EL (cell line): ENCODE measurements at regions not wholly inside any gene's neighbourhood (a gene's known extent, or its start where the extent isn't known, plus 50 kb on each side); places are given as distances from the start of the nearest gene placed in this dataset.
"Not testable (repeated sequence)": the region's sequence is repeated elsewhere in the genome, so short reads cannot be mapped to it uniquely, and the experiment has no call there.

ENCODE experiments used
- DNase-seq: peaks from one replicate; pipeline ENCODE4 v3.0.0-alpha.2; 2016

DNA sequence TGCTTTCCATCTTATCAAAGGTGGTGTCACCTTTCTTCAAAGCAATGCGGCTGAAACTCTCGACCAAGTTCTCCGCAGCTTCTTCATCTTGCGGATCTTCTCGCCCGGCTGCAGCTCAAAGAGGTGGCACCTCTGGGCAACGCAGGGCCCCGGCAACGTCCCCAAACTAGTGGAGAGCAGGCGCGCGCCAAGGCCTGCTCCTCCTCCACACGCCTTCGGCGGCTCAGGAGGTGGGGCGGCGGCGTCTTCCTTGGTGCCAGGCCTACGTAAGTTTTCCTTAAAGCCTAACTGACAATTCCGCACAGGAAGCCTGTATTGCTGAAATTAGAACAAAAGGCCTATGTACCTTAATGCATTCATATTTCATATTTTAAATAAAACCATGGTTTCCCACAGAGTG, 112.0 kb downstream of the TMX1 start:
- no peak for DNase-seq

DNA sequence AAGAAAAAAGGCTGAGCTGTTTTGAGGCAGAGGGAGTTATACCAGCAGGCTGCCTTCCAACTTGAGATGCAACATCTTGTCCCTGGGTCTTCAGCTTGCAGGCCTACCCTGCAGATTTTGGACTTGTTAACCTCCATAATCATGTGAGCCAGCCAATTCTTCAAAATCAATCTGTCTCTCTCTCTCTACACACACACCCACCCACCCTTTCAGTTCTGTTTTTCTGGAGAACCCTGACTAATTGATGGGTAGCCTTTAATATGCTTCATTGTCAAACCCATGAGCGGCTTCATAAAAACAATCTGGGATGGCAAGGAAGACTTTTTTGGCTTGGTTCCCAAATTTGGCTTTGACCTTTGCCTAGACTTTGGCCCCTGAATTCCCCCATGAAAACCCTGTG, 113.9 kb downstream of the TMX1 start:
- DNase-seq: no peak

DNA sequence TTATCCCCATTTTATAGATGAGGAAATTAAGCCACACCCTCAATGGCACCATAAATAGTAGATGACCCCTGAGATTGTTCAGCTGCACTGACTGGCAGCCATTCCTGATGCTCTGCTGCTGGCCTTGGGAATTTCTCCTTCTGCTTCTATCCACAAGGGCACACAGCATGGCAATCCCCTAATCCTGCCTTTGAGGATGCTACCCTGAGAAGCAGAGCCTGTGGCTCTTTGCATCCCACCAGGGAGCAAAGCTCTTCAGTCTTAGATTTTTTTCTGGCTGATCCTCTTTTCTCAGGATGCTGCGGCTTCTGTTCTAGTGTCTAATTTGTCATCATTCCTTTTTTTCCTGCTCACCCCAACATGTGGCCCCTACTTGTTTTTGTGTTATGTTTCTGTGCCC, 114.8 kb downstream of the TMX1 start:
- no peak for DNase-seq

DNA sequence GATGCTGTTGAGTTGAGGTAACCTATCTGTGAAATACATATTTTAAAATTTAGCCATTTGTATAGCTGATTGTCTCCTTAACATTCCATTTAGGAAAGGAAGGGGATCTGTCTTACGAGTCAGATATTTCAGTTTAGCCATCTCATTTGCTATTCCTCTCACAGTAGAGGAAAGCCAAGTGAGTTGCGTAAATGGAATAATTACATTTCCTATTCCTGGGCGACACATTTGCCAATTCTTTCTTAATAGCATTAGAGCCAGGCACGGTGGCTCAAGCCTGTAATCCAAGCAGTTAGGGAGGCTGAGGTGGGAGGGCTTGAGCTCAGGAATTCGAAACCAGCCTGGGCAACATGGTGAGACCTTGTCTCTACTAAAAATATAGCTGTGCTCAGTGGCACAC, 116.3 kb downstream of the TMX1 start:
- no peak for DNase-seq

DNA sequence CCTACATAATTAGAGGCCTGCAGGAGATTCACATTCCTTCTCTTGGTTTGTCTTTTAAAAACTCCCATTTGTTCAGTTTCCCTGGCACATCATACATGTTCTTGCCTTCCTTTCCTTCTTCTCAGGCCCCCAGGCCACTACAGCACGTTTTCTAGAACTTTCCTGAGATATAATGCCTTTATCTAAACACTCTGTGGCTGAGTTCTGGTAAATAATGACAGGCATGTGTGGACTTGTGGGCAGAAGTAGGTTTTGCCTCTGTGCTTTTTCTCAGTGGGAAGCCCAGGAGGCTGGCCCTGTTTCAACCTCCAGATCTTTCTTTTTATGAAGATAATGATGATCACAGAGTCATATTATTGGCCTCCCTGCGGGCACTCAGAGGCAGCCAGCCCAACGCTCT, 117.2 kb downstream of the TMX1 start:
- no peak for DNase-seq

DNA sequence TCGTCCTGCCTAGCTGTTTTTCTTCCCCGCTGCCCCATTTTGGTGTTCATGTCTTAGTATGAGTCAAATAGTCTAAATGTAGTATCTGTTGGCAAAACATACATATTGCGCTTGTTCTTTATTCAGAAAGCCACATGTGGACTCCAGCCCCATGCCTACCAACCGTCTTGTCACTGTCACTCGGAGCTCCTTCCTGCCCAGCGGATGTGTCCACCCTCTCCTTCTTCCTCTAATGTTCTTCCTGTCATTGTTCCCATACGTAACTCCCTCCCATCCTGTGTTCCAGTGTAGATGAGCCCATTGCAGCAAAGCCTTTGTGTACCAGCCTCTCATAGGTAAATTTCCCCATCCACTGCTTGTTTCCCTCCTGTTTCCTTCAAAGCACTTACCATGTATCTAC, 120.5 kb downstream of the TMX1 start:
- DNase-seq: no peak

DNA sequence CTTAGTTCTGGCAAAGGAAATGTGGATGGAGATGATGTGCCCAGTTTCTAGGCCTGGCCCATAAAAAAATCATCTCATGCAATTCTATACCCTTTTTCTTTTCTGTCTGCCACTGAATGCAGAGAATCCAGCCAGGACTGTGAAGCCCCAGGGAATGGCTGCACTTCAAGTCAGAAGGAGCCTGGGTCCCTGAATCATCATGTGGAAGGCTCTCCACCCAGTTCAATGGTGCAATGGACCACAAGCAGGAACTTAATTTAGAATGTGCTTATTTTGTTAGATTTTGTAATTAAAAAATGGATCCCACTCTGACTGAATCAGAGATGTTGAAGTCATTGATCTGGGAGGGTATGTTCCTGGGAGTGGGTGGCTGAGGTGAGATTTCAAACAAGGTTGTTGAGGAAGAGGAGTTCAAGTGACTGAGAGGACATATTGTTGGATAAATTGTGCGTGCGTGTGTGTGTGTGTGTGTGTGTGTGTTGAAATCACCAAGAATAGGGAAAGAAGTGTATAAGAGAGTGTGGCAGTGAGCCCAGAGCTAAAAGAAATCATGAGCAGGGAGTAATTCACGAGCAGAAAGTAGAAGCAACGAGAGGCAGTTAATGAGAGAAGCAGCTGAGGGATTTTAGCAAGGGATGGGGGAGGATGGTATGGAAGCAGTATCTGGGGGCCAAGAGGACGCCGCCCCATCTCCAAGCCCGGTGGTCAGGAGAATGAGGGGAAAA, 125.4 kb downstream of the TMX1 start:
- no peak for DNase-seq

DNA sequence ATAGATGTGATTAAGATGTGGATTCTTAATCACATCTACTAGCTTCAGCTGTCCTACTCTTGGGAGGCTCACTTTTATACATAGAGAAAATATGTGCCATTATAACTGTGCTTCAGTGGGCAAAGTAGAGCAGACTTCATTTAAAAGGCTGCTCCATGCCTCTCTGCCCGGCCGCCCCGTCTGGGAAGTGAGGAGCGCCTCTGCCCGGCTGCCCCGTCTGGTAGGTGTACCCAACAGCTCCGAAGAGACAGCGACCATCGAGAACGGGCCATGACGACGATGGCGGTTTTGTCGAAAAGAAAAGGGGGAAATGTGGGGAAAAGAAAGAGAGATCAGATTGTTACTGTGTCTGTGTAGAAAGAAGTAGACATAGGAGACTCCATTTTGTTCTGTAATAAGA, 126.4 kb downstream of the TMX1 start:
- not testable (repeated sequence) for DNase-seq

DNA sequence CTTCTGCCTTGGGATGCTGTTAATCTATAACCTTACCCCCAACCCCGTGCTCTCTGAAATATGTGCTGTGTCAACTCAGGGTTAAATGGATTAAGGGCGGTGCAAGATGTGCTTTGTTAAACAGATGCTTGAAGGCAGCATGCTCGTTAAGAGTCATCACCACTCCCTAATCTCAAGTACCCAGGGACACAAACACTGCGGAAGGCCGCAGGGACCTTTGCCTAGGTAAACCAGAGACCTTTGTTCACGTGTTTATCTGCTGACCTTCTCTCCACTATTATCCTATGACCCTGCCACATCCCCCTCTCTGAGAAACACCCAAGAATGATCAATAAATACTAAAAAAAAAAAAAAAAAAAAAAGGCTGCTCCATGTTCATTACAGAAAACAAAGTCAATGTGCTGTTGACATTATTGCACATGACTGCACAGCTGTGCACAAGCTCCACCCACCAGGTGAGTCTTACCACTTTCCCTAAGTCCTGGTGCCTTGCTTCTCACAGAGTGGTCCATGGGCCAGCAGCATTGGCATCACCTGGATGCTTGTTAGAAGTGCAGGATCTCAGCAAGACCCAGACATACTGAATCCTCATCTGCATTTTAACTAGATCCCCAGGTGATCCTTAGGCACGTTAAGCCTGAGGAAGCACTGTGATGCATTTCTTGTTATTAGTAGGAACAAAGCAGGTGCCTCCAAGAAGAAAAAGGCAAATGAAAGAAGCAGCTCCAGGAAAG, 127.0 kb downstream of the TMX1 start:
- DNase-seq: not testable (repeated sequence)

DNA sequence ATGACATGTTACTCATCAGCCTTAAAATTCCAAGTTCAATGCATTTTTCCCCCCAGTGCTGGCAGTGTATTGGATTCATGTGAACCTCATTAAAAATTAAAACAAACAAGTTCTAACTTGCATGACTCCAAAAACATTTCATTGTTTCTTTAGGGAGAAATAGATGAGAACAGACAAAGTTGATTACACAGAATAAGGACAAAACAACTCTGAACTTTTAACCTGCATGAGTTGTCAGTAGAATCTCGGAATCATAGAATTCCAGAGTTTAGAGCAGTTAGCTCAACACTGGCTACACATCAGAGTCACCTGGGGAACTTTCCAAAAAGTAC, 127.5 kb downstream of the TMX1 start:
- peak; percentile 79 for DNase-seq

DNA sequence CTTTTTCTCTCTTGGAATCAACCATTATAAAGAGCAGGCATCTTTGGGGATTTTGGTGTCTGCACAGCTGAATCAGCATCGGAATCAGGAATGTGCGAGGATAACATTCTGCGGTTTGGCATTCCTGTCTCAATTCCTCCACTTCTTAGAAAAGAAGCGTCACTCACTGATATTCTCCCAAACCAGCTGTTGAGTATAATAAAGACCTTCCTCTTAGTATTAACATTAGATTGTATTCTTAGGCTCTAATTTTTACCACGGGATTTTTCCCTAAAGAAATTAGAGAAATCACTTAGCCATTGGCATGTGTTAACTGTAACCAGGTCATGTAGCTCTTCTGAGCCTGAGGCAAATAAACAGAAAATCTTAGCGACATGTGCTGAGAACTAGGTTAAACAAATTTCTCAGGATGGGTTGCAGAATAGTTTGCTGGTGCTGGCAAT, 128.7 kb downstream of the TMX1 start:
- DNase-seq: peak; percentile 93

DNA sequence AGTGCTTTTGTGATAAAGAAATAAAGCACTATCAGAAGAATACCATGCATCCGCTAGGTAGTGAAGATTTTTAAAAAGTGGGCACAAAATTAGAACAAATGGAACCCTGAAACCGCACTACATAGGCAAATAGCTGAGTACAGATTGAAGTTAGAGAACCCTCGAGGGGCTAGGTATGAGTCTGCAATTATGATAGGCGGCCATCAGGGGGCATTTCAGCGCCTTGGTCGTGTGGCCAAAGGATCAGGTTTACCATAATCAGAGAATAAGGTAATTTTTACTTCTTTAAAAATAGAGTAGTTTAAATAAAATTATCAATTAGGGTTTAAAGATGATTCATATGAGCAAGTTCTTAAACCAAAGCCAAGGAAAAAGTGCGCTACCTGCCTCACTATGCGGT, 129.8 kb downstream of the TMX1 start:
- DNase-seq: no peak

DNA sequence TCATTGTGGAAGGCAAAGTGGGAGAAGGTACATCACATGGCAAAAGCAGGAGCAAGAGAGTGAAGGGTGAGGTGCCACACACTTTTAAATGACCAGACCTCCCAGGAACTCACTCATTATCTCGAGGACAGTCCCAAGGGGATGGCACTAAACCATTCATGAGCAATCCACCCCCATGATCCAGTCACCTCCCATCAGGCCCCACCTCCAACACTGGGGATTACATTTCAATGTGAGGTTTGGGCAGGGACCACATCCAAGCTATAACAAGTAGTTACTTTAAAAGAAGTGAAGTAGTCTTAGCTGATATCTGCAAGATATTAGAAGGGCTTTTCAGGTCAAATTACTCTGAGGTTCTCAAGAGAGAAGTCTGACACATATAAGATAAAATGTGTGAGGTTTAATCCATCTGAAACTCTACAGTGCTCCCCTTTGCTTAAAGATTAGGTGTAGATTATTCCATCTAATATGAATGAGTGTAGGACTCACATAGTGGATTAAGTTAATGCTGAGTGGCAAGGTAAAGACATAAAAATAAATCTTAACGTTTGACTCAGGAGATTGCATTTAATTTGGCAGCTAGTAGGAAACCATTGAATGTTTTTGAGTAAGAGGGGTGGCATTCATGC, 130.8 kb downstream of the TMX1 start:
- no peak for DNase-seq

DNA sequence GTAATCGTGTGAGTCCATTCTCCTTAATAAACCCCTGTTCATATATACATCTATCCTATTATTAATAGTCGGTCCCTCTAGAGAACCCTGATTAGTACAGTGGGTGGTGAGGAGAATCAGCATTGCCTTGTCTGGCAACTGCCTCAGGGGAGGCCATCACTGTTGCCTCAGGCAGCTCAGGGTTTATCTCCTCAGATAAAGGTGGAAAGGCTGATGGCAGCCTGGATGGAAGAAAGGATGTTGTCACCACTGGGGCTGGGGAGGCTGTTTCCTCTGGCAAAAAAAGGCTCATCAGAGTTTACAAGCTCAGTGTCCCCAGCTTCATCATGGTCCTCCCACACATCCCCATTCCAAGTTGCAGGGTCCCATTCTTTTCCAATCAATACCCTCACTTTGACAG, 137.1 kb downstream of the TMX1 start:
- DNase-seq: not testable (repeated sequence)

DNA sequence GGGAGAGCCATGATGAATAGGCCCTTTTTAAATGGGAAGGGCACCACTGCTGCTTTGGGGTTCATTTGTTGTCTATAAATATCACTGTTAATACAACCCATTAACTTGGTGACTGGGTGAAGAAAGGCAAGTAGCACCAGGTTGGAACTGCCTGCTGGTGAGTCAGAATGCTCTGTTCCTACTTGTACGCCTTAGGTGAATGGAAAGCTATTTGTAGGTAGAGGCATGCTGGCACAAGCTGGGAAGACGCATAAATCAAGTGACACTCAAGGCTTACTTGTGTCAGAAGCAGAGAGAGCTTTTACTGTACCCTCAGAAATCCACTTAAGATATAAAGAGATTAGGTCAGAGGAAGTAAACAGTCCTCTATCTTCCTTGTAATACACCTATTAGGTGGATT, 142.5 kb downstream of the TMX1 start:
- DNase-seq: no peak

DNA sequence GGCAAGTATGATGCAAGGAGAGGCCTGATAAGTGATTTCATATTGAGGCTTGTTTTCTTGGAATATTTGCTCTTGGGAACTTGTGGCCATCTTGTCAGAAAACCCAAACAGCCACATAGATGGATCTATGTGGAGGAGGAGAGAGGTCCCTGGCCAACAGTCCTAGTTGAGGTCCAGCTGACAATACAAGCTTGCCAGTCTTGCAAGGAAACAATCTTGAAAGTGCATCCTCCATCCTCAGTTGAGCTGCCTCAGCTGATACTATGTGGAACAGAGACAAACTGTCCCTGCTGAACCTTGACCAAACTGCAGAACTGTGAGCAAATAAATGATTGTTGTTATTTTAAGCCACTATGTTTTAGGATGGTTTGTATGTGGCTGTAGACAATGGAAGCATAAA, 146.4 kb downstream of the TMX1 start:
- no peak for DNase-seq

DNA sequence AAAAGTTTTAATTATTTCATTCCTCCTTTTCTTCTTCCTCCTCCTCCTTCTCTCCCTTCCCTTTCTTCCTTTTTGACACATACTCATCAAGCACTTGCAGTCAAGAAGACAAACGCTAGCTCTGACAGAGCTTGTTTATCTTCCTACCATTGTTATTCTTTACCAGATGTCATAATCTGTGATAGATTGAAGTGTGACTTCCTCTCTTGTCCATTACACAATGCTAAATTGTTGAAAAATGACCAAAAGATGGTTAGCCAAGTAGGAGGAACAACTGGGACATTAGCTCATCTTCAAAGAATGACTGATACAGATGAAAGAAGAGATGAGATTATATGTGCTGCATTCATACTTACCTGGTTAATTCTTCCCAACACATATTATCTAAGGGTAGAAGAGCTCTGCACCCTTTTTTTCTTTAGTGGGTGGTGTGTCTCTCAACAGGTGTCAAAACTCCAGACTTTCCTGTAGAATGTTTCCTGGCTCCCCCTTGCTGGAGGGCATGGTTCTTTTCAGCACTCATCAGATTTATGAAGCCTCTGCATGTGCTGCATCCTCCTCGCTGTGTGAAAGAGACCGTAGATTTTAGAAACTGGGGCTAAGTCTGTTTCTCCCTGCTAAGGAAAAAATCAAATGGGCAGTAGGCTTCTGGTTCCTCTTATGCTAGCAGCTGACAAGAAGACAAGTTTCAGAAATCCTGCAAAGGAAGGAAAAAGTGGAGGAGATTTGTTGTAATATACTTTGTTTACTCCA, 147.1 kb downstream of the TMX1 start:
- DNase-seq: peak; percentile 62

DNA sequence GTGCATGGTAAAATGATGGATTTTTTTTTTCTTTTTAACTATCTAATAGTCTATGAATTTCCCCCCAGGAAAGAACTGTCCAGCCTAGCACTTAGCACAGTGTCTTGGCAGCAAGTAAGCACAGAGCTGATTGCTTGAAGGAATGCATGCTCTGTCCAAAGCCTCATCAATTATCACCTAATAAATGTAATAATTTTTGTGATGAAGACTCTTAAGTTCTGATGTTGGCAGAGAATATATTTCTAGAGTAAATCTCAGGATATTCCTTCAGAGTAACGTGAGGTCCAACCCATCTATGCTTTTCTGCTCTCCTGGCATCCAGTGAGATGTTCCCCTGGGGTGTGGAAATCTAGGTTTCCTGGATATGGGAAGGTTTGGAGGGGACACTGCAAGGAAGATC, 152.4 kb downstream of the TMX1 start:
- no peak for DNase-seq

DNA sequence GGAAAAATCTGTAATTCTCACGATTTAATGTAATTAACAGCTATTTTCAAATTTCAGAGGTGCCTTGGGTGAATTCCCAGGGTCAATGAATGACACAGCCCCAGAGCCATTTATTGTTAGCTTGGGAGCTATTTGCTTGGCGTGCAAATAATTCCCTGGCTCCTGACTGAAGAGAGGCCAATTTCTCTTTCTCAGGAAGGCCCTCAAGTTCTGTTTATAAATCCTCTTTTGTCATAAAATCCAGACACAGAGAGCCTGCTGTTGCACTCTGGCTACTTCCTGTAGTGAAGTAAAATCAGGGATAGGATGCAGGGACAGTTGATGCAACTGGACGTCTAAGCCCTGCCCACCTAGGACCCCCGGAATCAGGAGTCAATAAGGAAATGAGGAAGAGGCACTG, 154.3 kb downstream of the TMX1 start:
- peak; percentile 42 for DNase-seq

DNA sequence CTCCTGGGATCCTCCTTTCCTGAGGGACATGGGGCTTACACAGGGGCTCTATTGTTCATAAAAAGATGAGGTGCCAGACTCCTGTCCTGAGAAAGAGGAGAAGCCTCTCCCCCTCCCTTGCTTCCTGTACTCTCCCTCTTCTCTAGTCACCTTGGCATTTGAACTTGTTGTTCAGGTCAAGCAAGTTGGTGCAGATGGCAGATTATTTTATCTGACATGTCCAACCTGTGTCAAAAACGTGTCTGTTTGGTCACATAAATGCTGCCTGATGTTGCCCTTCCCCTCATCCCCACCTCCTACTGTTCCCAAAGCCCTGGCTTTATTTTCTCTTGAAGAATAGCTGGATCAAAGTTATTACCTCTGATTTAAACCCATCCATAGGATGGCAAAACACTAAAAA, 154.8 kb downstream of the TMX1 start:
- DNase-seq: no peak

DNA sequence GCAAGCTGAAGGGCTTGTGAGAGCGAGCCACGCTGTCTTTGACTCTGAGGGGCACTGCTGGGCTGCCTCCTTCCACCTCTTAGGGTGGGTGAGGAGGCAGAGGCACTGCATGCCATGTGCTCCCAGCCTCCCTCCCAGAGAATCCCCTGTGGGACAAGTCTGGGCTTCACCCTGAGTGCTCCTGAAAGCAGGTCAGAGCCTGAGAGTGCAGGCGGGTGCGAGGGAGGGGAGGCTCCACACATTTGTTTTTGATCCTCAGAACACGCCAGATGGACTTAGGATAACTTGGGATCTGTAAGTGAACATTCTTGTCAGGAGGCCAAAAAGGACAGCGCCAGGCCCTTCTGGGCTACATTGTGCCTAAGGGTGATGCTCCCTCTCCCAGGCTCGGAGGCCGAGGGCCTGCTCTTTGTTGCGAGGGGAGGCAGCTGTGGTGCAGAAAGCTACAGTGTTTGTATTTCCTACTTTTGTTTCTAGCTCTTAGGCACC, 155.4 kb downstream of the TMX1 start:
- DNase-seq: peak; percentile 98

DNA sequence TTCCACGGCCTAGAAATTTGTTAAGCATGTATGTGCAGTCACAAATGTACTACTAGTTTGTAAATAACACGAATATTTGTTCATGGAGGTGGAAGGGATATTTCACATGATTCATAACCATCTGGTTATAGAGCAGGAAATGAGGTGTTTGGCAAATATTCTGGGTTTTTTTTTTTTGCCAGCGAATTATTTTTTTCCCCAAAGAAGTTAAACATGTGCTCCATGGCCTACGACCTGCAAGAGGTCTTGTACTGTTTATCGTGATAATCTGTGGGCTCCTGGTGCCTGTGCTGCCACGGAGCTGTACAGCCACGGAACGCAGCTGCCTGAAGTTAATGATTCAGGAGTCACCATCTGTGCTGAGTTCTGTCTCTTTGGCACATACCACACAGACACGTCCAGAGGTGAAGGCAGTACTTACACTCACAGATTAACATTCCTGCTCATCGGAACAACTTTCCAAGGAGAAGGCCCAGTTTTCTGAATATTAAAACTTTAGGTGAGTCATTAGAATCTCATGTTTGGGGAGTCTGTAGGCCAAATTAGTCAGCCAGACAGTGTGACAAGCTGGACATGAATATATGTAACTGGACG, 156.3 kb downstream of the TMX1 start:
- DNase-seq: peak; percentile 99

DNA sequence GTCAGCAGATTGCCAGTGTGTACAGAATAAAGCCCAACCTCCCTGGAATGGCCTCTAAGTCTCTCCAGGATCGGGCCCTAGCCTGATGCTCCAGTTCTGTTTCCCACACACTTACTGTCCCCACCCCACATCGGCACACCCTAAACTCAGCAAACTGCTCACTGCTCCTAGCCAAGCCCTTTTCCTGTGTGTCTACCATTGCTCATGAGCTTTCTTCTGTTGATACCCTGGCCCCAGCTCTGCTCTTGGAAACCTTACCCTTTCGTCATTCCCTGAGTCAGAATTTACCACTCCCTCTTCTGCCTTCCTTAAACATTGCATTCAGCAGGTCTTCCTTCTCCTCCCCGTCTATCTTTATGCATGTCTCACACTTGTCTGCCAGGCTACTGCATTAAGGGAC, 158.9 kb downstream of the TMX1 start:
- DNase-seq: peak; percentile 92
